ENCODE measurements at regions not wholly inside any gene's neighbourhood (a gene's known extent, or its start where the extent isn't known, plus 50 kb on each side); places are given as distances from the start of the nearest gene placed in this dataset.

DNA sequence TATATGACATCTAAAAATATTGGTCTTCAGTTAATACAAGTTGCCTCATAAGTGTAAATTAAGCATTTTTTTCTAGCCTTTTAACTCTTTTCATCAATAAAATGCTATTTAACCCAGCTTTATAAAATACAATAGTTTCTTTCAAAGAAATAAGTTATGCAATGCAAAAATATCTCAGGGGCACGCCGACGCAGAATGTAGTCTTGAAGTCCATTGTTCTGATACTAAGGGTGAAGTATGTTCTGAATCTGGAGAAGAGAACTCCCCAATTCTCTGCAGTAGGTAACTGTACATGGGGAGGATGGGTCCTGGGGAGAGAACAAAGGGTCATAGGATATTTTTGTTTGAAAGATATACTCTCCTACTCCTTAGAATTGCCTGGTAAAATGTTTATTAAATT, 256.6 kb upstream of the NDST4 start:
- TF ChIP-seq, protein P1, sequence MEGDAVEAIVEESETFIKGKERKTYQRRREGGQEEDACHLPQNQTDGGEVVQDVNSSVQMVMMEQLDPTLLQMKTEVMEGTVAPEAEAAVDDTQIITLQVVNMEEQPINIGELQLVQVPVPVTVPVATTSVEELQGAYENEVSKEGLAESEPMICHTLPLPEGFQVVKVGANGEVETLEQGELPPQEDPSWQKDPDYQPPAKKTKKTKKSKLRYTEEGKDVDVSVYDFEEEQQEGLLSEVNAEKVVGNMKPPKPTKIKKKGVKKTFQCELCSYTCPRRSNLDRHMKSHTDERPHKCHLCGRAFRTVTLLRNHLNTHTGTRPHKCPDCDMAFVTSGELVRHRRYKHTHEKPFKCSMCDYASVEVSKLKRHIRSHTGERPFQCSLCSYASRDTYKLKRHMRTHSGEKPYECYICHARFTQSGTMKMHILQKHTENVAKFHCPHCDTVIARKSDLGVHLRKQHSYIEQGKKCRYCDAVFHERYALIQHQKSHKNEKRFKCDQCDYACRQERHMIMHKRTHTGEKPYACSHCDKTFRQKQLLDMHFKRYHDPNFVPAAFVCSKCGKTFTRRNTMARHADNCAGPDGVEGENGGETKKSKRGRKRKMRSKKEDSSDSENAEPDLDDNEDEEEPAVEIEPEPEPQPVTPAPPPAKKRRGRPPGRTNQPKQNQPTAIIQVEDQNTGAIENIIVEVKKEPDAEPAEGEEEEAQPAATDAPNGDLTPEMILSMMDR (conservative IDR thresholded peaks at IDR 0.05), result no peak
- no peak overlapping the region for H3K27ac Mint-ChIP-seq (ENCODE audit: unreplicated experiment)
- DNase-seq (ENCODE audit: low read depth, low spot score), result no peak
- no peaks in the 10 kb centered on the region for H3K9me3 Mint-ChIP-seq
- H3K4me3 Mint-ChIP-seq, result no peak overlapping the region
- H3K27me3 Mint-ChIP-seq (ENCODE audit: low read depth), result no peaks in the 10 kb centered on the region
- peaks cover 10% of the 10 kb centered on the region for H3K4me1 Mint-ChIP-seq
- H3K36me3 Mint-ChIP-seq (ENCODE audit: low read depth), result no peaks in the 10 kb centered on the region

DNA sequence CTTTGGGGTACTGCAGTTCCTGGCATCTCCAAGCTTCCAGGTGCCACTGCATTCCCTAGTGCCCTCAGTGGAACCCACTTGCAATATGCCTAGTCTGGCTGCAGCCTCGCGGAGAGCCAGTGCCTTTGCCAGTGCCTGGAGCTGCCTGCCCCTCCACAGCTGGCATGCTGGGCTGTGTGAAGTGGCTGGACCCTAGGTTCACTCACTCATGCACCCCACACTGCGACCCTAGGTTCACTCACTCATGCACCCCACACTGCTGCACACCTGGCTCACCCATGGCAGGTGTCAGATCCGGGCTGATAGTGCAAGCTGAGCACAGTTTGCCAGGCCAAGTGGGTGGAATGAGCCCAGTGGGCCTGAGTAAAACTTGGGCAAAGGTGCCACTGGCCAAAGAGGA, 253.0 kb upstream of the NDST4 start:
- TF ChIP-seq, protein P1 (conservative IDR thresholded peaks at IDR 0.05), result no peak
- H3K27me3 Mint-ChIP-seq (ENCODE audit: low read depth), result no peaks in the 10 kb centered on the region
- peaks cover 5% of the 10 kb centered on the region for H3K4me1 Mint-ChIP-seq
- no peak overlapping the region for H3K4me3 Mint-ChIP-seq
- no peaks in the 10 kb centered on the region for H3K36me3 Mint-ChIP-seq (ENCODE audit: low read depth)
- H3K27ac Mint-ChIP-seq (ENCODE audit: unreplicated experiment), result no peak overlapping the region
- H3K9me3 Mint-ChIP-seq, result no peaks in the 10 kb centered on the region
- no peak for DNase-seq (ENCODE audit: low read depth, low spot score)

DNA sequence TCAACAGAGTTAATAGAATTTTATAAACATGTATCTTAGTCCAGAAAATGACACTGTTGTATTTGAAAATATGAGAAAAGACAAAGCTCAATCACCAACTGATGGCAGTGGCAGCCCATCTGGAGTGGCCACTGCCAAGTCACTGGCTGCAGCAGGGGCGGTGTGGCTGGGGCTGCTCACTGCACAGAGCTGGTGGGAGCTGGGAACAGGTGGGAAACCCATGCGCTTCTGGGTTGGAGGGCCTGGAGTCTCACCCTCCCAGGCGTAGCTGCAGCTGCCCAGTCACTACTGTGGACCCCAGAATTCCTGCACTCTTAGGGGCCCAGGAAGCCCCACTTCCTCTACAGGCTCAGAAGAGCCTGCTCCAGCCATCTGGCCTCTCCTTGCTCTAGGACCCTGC, 251.8 kb upstream of the NDST4 start:
- no peak for DNase-seq (ENCODE audit: low read depth, low spot score)
- H3K36me3 Mint-ChIP-seq (ENCODE audit: low read depth), result no peaks in the 10 kb centered on the region
- no peak overlapping the region for H3K27ac Mint-ChIP-seq (ENCODE audit: unreplicated experiment)
- H3K4me3 Mint-ChIP-seq, result no peak overlapping the region
- no peaks in the 10 kb centered on the region for H3K27me3 Mint-ChIP-seq (ENCODE audit: low read depth)
- no peaks in the 10 kb centered on the region for H3K9me3 Mint-ChIP-seq
- H3K4me1 Mint-ChIP-seq, result peaks cover 9% of the 10 kb centered on the region
- TF ChIP-seq, protein P1 (conservative IDR thresholded peaks at IDR 0.05), result no peak

DNA sequence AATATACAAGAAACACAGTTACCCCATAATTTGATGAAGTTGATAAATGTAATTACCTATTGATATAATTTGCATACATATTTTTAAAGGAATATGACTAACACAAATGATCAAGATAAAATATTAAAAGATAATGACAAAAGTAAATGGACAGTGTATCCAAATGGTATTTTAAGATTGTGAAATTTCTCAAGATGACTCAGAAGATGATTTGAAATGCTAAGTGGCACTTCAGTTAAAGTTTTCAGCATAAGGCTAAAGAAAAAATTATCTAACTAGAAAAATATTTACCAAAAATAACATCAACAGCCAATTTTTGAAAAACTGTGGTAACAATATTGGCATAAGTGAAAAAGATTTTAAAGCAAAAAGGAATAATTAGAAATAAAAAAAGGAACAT, 248.4 kb upstream of the NDST4 start:
- Mint-ChIP-seq H3K9me3 (peaks cover 2% of the 10 kb centered on the region), H3K27ac (ENCODE audit: unreplicated experiment) (no peak overlapping the region), H3K36me3 (ENCODE audit: low read depth) (no peaks in the 10 kb centered on the region), H3K27me3 (ENCODE audit: low read depth) (no peaks in the 10 kb centered on the region), H3K4me3 (no peak overlapping the region), H3K4me1 (peaks cover 6% of the 10 kb centered on the region)
- no peak for DNase-seq (ENCODE audit: low read depth, low spot score)
- TF ChIP-seq, protein P1 (conservative IDR thresholded peaks at IDR 0.05), result no peak

- Mint-ChIP-seq H3K27ac (ENCODE audit: unreplicated experiment) (no peak overlapping the region), H3K9me3 (peaks cover 2% of the 10 kb centered on the region), H3K4me3 (no peak overlapping the region), H3K36me3 (ENCODE audit: low read depth) (no peaks in the 10 kb centered on the region), H3K27me3 (ENCODE audit: low read depth) (no peaks in the 10 kb centered on the region), H3K4me1 (peaks cover 6% of the 10 kb centered on the region)
- no peak for DNase-seq (ENCODE audit: low read depth, low spot score)
- TF ChIP-seq, protein P1 (conservative IDR thresholded peaks at IDR 0.05), result no peak
These were observed 247.0 kb upstream of the NDST4 start for GRCh38 chr4:115360431-115360830.

DNA sequence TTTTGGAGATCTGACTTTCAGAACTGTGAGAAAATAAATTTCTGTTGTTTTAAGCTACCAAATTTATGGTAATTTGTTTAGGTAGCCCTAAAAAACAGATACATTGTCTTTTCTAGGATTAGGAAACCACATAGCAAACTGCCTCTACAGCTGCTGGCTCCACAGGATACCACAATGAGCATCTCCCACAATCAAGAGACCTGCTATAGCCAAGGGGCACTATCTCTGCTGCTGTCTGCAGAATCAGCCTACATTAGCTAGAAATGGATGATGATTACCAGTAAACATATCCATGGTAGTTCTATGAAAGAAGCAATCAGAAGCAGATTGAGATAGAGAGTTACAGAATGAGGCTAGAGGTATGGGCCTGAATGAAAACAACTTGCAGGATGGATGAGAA, 244.4 kb upstream of the NDST4 start:
- Mint-ChIP-seq H3K27me3 (ENCODE audit: low read depth) (no peaks in the 10 kb centered on the region), H3K27ac (ENCODE audit: unreplicated experiment) (no peak overlapping the region), H3K4me3 (no peak overlapping the region), H3K9me3 (peaks cover 13% of the 10 kb centered on the region), H3K36me3 (ENCODE audit: low read depth) (peaks cover 13% of the 10 kb centered on the region), H3K4me1 (peaks cover 6% of the 10 kb centered on the region)
- no peak for DNase-seq (ENCODE audit: low read depth, low spot score)
- TF ChIP-seq, protein P1 (conservative IDR thresholded peaks at IDR 0.05), result no peak
